Ovary (tissue), 3 donors: ENCODE measurements at regions not wholly inside any gene's neighbourhood (a gene's known extent, or its start where the extent isn't known, plus 50 kb on each side); places are given as distances from the start of the nearest gene placed in this dataset.

ENCODE experiments used
- CTCF ChIP-seq, 3 donors: fragments of 450-650 bp in 2 of 3; fragments of 200-600 bp in 1 of 3; IDR thresholded peaks; one replicate each; pipeline versions ENCODE4 v1.5.1 to v1.8.0; 2016 to 2022; ENCODE audit warnings: antibody characterized with exemption in 3 of 3, mild to moderate bottlenecking in 1 of 3
- POLR2A ChIP-seq: fragments of 450-650 bp; IDR thresholded peaks from one replicate; pipeline ENCODE4 v1.6.1; 2017; ENCODE audit warnings: antibody characterized with exemption, mild to moderate bottlenecking, moderate library complexity
- donor health status: DM: no; HTN: no; CAD: no.

GRCh38 chr17:13807103-13807502 is 205.4 kb upstream of the HS3ST3A1 start:
- TF ChIP-seq CTCF (IDR thresholded peaks at IDR 0.05) (no peak), POLR2A (no peak)
